Bronchial epithelial cell (primary cell): ENCODE measurements at regions not wholly inside any gene's neighbourhood (a gene's known extent, or its start where the extent isn't known, plus 50 kb on each side); places are given as distances from the start of the nearest gene placed in this dataset.

ENCODE experiments used
- DNase-seq: peaks from one replicate; pipeline ENCODE4 v3.0.0-alpha.2; 2010; ENCODE audit warnings: low read depth
- FAIRE-seq: peaks from 2 replicates; lab custom pipeline; 2011; peaks lifted over from hg19 to GRCh38; lab: Jason Lieb, UNC
- H3K27me3 ChIP-seq: 2 replicates; pipeline ENCODE4 v1.5.1; 2011; ENCODE audit warnings: low read length; ENCODE audit not compliant: control insufficient read depth, insufficient read depth
- H3K36me3 ChIP-seq: 2 replicates; pipeline ENCODE4 v1.5.1; 2011; ENCODE audit warnings: low read length; ENCODE audit not compliant: control insufficient read depth, insufficient read depth
- H3K4me3 ChIP-seq: 2 replicates; pipeline ENCODE4 v1.5.1; 2011; ENCODE audit warnings: mild to moderate bottlenecking, low read depth, low read length, control low read depth
- CTCF ChIP-seq: IDR thresholded peaks from 2 replicates; pipeline ENCODE4 v1.5.1; 2011; ENCODE audit warnings: mild to moderate bottlenecking, moderate library complexity, low read length, control low read depth, inconsistent platforms; ENCODE audit not compliant: insufficient read depth, severe bottlenecking

DNA sequence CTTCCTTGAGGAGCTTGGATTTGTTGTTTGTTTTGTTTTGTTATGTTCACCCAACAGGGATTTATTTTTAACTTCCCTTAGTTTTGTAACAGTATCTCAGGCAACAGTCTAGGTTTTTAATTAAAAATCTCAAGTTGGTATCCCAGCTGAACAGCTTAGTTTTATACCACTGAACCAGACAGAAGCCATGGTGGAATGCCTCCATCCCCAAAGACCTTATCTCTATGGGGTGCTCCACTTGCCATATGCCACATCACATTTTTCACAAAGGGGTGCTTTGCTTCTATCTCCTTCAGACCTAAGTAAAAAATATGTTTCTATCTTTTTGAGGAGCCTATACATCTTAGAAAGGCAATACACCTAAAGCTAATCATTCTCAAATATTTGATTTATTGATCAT lies 715.8 kb upstream of the KIF2B start:
- FAIRE-seq (no peak), DNase-seq (no peak)
- TF ChIP-seq CTCF = no peak
- H3K27me3 ChIP-seq = no peaks in the 10 kb centered on the region
- no peaks in the 10 kb centered on the region for H3K36me3 ChIP-seq
- H3K4me3 ChIP-seq = no peak overlapping the region

- TF ChIP-seq CTCF = no peak
- H3K27me3 ChIP-seq = no peaks in the 10 kb centered on the region
- no peak for FAIRE-seq
- DNase-seq = no peak
- no peak overlapping the region for H3K4me3 ChIP-seq
- H3K36me3 ChIP-seq = no peaks in the 10 kb centered on the region
These were observed 721.0 kb upstream of the KIF2B start for GRCh38 chr17:53101706-53102105.

DNA sequence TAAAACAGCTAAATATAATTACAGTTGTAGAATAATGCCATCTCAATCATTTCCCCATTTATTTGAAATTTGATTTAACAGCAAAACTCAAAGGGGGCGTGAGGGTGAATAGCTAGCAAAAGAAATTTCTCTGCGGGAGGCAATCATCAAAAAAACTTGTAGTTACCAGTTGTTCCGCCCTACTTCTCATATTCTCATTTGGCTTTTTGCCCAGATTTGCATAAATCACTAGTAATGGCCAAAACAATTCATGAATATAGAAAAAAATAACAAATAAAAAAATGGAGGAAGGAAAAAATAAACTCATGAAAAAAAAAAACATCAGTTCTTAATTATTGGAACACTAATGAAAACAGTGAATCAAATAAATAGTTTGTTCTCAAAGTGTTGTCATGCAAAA lies 722.6 kb upstream of the KIF2B start:
- DNase-seq (no peak), FAIRE-seq (no peak)
- Histone ChIP-seq H3K27me3 (no peaks in the 10 kb centered on the region), H3K4me3 (no peak overlapping the region), H3K36me3 (no peaks in the 10 kb centered on the region)
- TF ChIP-seq CTCF = no peak

DNA sequence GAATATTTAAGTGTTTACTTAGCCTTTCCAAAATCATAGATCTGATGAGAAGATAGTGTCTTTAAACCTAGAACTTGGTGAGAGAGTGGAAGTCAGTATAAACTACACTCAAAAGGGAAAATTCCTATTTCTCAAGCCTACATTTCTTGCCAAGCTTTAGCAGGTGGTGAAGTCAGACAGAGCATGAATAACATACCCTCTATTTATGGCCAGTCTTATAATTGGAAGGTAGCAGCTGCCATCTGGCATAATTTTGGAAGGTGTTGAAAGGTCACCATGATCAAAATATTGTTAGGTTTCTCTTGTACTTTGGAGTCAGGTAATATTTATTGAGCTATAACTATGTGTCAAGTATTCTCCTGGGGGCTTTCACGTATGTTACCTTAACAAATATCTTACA lies 729.3 kb upstream of the KIF2B start:
- no peaks in the 10 kb centered on the region for H3K27me3 ChIP-seq
- no peak overlapping the region for H3K4me3 ChIP-seq
- no peak for TF ChIP-seq CTCF
- H3K36me3 ChIP-seq = no peaks in the 10 kb centered on the region
- DNase-seq (no peak), FAIRE-seq (no peak)

GRCh38 chr17:53092072-53092471 lies 730.7 kb upstream of the KIF2B start:
- Histone ChIP-seq H3K27me3 (no peaks in the 10 kb centered on the region), H3K4me3 (no peak overlapping the region), H3K36me3 (no peaks in the 10 kb centered on the region)
- DNase-seq (no peak), FAIRE-seq (no peak)
- no peak for TF ChIP-seq CTCF

- no peaks in the 10 kb centered on the region for H3K27me3 ChIP-seq
- H3K36me3 ChIP-seq = no peaks in the 10 kb centered on the region
- DNase-seq = no peak
- no peak overlapping the region for H3K4me3 ChIP-seq
- no peak for FAIRE-seq
- no peak for TF ChIP-seq CTCF
These were observed 732.0 kb upstream of the KIF2B start for GRCh38 chr17:53090770-53091169.
